ENCODE measurements at regions not wholly inside any gene's neighbourhood (a gene's known extent, or its start where the extent isn't known, plus 50 kb on each side); places are given as distances from the start of the nearest gene placed in this dataset.

GRCh38 chr3:168248383-168249204 lies 152.9 kb upstream of the GOLIM4 start:
- H3K27ac ChIP-seq (ENCODE audit: low read depth): no peak overlapping the region

More at GRCh38 chr3:168248383-168249204, 152.9 kb upstream of the GOLIM4 start:
- Mint-ChIP-seq H3K27me3 (ENCODE audit: insufficient read depth, low read depth, poor library complexity) (peaks cover 6% of the 10 kb centered on the region), H3K9me3 (no peaks in the 10 kb centered on the region), H3K4me1 (peaks cover 34% of the 10 kb centered on the region; the same call in 2 of the 3 replicates), H3K27ac (peak overlapping the region; percentile 69), H3K4me3 (peak overlapping the region; percentile 85), H3K36me3 (ENCODE audit: low read depth) (peaks cover 7% of the 10 kb centered on the region; the same call in 2 of the 3 replicates)
- Histone ChIP-seq H2AFZ (peak overlapping the region; percentile 97), H3F3A (replicated peaks; ENCODE audit: low read depth) (0 out of 2 replicates have a peak, but pooled peaks cover 6% of the 10 kb centered on the region), H3K79me2 (replicated peaks; ENCODE audit: insufficient read depth) (peaks cover 8% of the 10 kb centered on the region; the same call in 1 of the 2 replicates), H3K9me2 (ENCODE audit: insufficient read depth) (no peaks in the 10 kb centered on the region), H4K20me1 (replicated peaks; ENCODE audit: insufficient read depth) (no peaks in the 10 kb centered on the region), H3K4me2 (peak overlapping the region; percentile 99), H3K4me3 (peak overlapping the region; percentile 95), H3K4me1 (ENCODE audit: insufficient read depth) (peaks cover 38% of the 10 kb centered on the region), H3K36me3 (ENCODE audit: insufficient read depth) (no peaks in the 10 kb centered on the region), H3K27me3 (ENCODE audit: insufficient read depth) (peaks cover 38% of the 10 kb centered on the region)
- DNase-seq (ENCODE audit: low spot score) (peak; percentile 67), ATAC-seq (peak; percentile 62)
- peak; percentile 18 for TF ChIP-seq REST (IDR thresholded peaks at IDR 0.05; ENCODE audit: unreplicated experiment)
- TF ChIP-seq EZH2 (IDR thresholded peaks at IDR 0.05; ENCODE audit: low read depth, unreplicated experiment): no peak
- no peak for TF ChIP-seq NANOG (IDR thresholded peaks at IDR 0.05; ENCODE audit: borderline replicate concordance)
- TF ChIP-seq ZNF114 (CRISPR knock-in tag; IDR thresholded peaks at IDR 0.05): no peak
- TF ChIP-seq, protein P1, sequence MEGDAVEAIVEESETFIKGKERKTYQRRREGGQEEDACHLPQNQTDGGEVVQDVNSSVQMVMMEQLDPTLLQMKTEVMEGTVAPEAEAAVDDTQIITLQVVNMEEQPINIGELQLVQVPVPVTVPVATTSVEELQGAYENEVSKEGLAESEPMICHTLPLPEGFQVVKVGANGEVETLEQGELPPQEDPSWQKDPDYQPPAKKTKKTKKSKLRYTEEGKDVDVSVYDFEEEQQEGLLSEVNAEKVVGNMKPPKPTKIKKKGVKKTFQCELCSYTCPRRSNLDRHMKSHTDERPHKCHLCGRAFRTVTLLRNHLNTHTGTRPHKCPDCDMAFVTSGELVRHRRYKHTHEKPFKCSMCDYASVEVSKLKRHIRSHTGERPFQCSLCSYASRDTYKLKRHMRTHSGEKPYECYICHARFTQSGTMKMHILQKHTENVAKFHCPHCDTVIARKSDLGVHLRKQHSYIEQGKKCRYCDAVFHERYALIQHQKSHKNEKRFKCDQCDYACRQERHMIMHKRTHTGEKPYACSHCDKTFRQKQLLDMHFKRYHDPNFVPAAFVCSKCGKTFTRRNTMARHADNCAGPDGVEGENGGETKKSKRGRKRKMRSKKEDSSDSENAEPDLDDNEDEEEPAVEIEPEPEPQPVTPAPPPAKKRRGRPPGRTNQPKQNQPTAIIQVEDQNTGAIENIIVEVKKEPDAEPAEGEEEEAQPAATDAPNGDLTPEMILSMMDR (conservative IDR thresholded peaks at IDR 0.05; ENCODE audit: low read depth in 2 of 2): no peak
- TF ChIP-seq ETS1 (IDR thresholded peaks at IDR 0.05): no peak

Measured in GM23338 (cell line).